ENCODE measurements at regions not wholly inside any gene's neighbourhood (a gene's known extent, or its start where the extent isn't known, plus 50 kb on each side); places are given as distances from the start of the nearest gene placed in this dataset.

GRCh38 chr4:25564836-25565235 is 90.8 kb upstream of the SLC34A2 start:
- no peak overlapping the region for H3K27ac ChIP-seq (ENCODE audit: control insufficient read depth, insufficient read depth, low read length)
- H3K4me1 ChIP-seq (ENCODE audit: control insufficient read depth, extremely low read depth, insufficient read depth, low read length) = no peaks in the 10 kb centered on the region

GRCh38 chr4:25567253-25567652 is 88.4 kb upstream of the SLC34A2 start:
- dilution Hi-C loops (cut with MboI; ENCODE audit: extremely low pct_ligation_motif_present, low sequenced_read_pairs) = no loop called here
- Histone ChIP-seq H2AFZ (ENCODE audit: control insufficient read depth, low read length) (no peak overlapping the region), H3K36me3 (ENCODE audit: control insufficient read depth in 2 of 2, extremely low read depth in 1 of 2, insufficient read depth in 2 of 2, low read length in 2 of 2) (no peaks in the 10 kb centered on the region)

More at GRCh38 chr4:25564836-25565235, 90.8 kb upstream of the SLC34A2 start:
- Histone ChIP-seq H3K36me3 (ENCODE audit: control insufficient read depth in 2 of 2, extremely low read depth in 1 of 2, insufficient read depth in 2 of 2, low read length in 2 of 2) (no peaks in the 10 kb centered on the region), H4K20me1 (ENCODE audit: control insufficient read depth, extremely low read depth, insufficient read depth, low read length) (no peaks in the 10 kb centered on the region), H2AFZ (ENCODE audit: control insufficient read depth, low read length) (no peak overlapping the region), H3K9me3 (ENCODE audit: control insufficient read depth, low read depth, low read length) (no peaks in the 10 kb centered on the region), H3K27me3 (ENCODE audit: control insufficient read depth, extremely low read depth, insufficient read depth, low read length) (no peaks in the 10 kb centered on the region), H3K9ac (ENCODE audit: control insufficient read depth, extremely low read depth, insufficient read depth, low read length) (no peak overlapping the region), H3K79me2 (ENCODE audit: control insufficient read depth, insufficient read depth, low read length) (no peaks in the 10 kb centered on the region), H3K4me2 (ENCODE audit: control insufficient read depth, extremely low read depth, insufficient read depth, low read depth, low read length) (no peak overlapping the region), H3K4me3 (ENCODE audit: control insufficient read depth in 2 of 3, extremely low read depth in 1 of 3, insufficient read depth in 2 of 3, low read depth in 1 of 3, low read length in 3 of 3) (no peak overlapping the region), H3K9me1 (ENCODE audit: control insufficient read depth, extremely low read depth, insufficient read depth, low read length) (no peaks in the 10 kb centered on the region)
- DNase-seq (ENCODE audit: low read depth, low spot score) (no peak), FAIRE-seq (no peak)
- dilution Hi-C loops (cut with MboI; ENCODE audit: extremely low pct_ligation_motif_present, low sequenced_read_pairs) = no loop called here
- TF ChIP-seq EZH2 (IDR thresholded peaks at IDR 0.05; ENCODE audit: low read length) (no peak), CTCF (optimal IDR thresholded peaks at IDR 0.05 in 1 of 3, IDR thresholded peaks at IDR 0.05 in 1 of 3, conservative IDR thresholded peaks at IDR 0.05 in 1 of 3; ENCODE audit: extremely low read depth in 1 of 3, insufficient read depth in 2 of 3, low read length in 3 of 3) (no peak)

More at GRCh38 chr4:25567253-25567652, 88.4 kb upstream of the SLC34A2 start:
- Histone ChIP-seq H3K27ac (ENCODE audit: control insufficient read depth, insufficient read depth, low read length) (no peak overlapping the region), H3K4me3 (ENCODE audit: control insufficient read depth in 2 of 3, extremely low read depth in 1 of 3, insufficient read depth in 2 of 3, low read depth in 1 of 3, low read length in 3 of 3) (no peak overlapping the region), H3K9ac (ENCODE audit: control insufficient read depth, extremely low read depth, insufficient read depth, low read length) (no peak overlapping the region), H3K4me2 (ENCODE audit: control insufficient read depth, extremely low read depth, insufficient read depth, low read depth, low read length) (no peak overlapping the region), H3K79me2 (ENCODE audit: control insufficient read depth, insufficient read depth, low read length) (no peaks in the 10 kb centered on the region), H3K9me3 (ENCODE audit: control insufficient read depth, low read depth, low read length) (no peaks in the 10 kb centered on the region), H3K27me3 (ENCODE audit: control insufficient read depth, extremely low read depth, insufficient read depth, low read length) (no peaks in the 10 kb centered on the region), H3K4me1 (ENCODE audit: control insufficient read depth, extremely low read depth, insufficient read depth, low read length) (no peaks in the 10 kb centered on the region), H3K9me1 (ENCODE audit: control insufficient read depth, extremely low read depth, insufficient read depth, low read length) (no peaks in the 10 kb centered on the region), H4K20me1 (ENCODE audit: control insufficient read depth, extremely low read depth, insufficient read depth, low read length) (no peaks in the 10 kb centered on the region)
- FAIRE-seq (no peak), DNase-seq (ENCODE audit: low read depth, low spot score) (no peak)
- TF ChIP-seq CTCF (optimal IDR thresholded peaks at IDR 0.05 in 1 of 3, IDR thresholded peaks at IDR 0.05 in 1 of 3, conservative IDR thresholded peaks at IDR 0.05 in 1 of 3; ENCODE audit: extremely low read depth in 1 of 3, insufficient read depth in 2 of 3, low read length in 3 of 3) (no peak), EZH2 (IDR thresholded peaks at IDR 0.05; ENCODE audit: low read length) (no peak)
